Hippocampal formation (tissue), 2 donors: ENCODE measurements at regions not wholly inside any gene's neighbourhood (a gene's known extent, or its start where the extent isn't known, plus 50 kb on each side); places are given as distances from the start of the nearest gene placed in this dataset.
"Not testable (repeated sequence)": the region's sequence is repeated elsewhere in the genome, so short reads cannot be mapped to it uniquely, and the experiment has no call there.

Source experiments
- DNase-seq, 2 donors: peaks; one replicate each; lab custom pipeline; 2025; lab: John Stamatoyannopoulos, UW

DNA sequence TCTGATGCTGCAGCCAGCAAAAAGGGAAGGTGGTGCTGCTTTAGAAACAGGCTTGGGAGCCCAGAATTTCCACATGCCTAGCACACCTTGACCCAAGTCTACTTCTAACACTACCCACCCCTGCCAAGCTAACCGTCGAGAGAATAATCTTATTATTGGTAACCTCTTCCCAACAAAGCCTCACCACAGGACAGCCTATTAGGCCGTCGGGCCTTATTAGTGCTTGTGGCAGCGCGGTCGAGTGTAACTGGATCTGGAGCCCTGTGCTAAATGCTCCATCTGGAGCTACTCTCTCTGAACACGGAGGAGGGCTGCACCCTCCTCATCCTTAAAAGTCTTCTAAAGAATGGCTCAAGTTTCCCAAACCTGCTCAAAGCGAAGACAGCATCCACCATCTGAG, 165.5 kb upstream of the NFIA start:
- no peak for DNase-seq

GRCh38 chr1:60916199-60916598, 166.2 kb upstream of the NFIA start:
- no peak for DNase-seq

DNA sequence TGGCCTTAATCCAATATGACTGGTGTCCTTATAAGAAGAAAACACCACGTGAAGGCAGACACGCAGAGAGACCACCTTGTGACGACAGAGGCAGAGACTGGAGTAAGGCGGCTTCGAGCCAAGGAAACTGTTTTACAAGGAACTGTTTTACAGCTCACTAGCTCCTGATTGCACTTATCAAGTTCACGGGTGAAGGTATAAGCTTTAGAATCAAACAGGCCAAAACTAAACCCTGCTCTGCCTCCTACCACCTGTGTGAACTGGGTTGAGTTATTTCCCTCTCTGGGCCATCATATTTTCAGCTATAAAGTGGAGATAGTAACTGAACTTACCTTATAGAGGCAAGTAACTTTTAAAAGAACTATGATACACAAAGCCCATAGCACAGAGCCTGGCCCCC, 166.9 kb upstream of the NFIA start:
- no peak for DNase-seq

DNA sequence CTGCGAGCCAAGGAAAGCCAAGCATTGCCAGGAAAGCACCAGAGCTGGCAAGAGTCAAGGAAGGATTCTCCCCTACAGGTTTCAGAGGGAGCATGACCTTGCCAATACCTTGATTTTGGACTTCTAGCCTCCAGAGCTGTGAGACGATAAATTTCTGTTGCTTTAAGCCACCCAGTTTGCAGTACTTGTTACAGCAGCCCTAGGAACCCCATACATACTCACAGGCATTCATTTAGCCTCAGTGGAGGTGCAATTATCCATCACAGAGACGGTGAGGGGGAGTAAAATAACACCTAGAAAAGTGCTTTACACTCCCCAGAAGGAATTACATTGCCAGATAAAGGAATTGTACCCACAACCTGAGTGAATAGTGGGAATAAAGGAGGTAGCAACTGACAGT, 167.4 kb upstream of the NFIA start:
- DNase-seq = no peak

DNA sequence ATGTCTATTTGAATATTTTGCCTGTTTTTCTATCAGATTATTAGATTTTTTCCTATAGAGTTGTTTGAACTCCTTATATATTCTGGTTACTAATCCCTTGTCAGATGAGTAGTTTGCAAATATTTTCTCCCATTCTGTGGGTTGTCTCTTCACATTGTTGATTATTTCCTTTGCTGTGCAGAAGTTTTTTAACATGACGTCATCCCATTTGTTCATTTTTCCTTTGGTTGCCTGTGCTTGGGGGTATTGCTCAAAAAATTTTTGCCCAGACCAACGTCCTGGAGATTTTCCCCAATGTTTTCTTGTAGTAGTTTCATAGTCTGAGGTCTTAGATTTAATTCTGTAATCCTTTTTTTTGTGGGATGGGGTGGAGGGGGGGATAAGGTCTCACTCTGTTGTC, 168.7 kb upstream of the NFIA start:
- DNase-seq = not testable (repeated sequence)

GRCh38 chr1:60913039-60913438, 169.3 kb upstream of the NFIA start:
- no peak for DNase-seq

DNA sequence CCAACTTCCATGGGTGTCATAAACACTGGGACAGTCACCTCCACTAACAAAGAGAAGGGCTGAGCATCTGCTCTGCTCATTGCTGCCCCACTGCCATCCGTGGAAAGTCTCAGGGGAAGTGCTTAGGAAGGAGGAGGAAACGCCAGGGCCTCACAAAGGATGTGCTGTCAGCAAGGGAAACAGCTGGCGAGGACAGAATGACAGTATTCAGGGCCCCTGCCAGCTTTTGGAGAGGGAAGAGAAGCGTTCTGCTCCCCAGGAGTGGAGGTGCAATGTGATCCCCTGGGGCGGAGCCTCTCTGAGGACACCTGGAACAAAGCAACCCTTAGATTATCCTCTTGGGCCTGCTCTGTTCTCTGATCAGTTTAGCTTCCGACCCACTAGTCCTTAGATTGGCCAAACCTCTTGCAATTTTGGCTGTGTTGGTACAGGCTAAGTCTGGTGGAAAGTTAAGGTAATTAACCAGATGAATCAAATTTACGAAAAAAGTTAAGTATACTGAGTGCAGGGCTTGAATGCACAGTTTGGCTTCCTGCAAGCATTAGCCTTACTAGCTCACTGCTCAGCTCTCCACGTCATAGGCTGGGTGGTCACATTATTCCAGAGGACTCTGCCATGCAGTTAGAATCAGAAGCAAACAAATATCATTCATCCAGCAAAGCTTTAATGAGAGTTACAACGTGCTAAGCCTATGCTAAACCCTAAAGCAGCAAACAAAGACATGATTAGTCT, 170.2 kb upstream of the NFIA start:
- no peak for DNase-seq

GRCh38 chr1:60908159-60908558, 174.2 kb upstream of the NFIA start:
- no peak for DNase-seq

DNA sequence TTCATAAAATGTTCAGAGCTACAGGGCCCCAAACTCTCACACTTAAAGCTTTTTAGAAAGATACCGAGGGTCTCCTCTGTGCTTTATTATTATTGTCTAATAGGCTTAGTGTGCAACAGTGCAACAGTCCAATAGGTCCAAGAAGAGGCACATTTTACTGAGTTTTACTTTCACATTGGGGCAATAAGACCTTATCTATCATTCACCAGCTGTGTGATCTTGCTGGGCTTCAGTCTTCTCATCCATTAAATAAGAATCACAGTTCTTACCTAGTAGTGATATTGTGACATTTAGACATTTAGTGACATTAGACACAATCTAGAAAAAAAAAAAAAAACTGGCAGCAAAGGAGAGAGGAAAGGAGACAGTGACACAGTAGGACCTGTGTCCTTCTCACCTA, 175.8 kb upstream of the NFIA start:
- no peak for DNase-seq

DNA sequence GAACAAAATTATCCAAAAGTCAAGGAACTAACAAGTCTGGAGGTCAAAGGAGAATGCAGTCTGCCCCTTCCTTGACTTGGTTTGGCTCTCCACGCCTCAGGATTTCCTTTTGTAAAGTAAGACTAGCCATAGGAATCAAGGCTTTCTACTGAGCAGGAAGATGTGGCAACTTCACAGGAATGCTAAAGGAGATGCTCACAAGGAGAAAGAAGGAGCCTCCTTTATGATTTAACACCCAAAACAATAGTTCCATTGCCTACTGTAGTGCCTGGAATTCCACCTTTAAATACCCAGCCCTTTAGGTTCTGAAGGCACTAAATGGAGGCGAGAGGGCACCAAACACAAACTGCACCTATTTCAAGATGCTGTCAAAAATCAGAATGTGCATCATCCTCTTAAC, 176.3 kb upstream of the NFIA start:
- DNase-seq = no peak

DNA sequence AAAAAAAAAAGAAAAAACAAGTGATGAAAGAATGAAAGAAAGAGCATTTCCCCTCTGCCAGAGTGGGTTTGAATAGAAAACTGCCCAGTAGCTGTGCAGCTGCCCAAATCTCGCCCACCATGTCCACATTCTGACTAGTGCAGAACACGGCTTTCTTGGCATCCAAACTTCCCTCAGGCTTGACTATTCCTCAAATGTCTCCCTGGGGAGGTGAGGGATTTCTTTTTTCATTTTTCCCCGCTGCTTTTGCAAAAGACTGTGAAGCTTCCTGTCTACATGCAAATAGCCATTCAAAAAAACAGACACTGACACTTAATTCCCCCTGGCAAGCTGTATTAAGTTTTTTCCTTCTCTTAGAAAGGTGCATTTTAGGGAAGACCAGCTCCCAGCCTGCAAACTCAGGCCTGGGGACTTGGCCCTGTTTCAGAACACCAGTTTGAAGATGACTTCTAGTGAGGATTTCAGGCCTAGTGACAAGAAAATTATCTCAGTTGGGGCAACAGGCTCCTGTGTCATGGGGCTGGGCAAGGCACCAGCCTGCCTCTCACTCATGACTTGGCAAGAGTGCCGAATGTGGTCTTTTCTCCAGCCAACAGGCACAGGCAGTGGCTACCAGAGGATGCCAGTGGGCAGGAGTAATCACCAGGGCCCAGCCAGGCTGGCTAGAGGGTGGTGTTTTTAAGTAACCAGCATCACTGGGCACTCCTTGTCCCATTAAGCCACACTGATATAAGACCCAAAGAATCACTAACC, 178.1 kb upstream of the NFIA start:
- DNase-seq = no peak

DNA sequence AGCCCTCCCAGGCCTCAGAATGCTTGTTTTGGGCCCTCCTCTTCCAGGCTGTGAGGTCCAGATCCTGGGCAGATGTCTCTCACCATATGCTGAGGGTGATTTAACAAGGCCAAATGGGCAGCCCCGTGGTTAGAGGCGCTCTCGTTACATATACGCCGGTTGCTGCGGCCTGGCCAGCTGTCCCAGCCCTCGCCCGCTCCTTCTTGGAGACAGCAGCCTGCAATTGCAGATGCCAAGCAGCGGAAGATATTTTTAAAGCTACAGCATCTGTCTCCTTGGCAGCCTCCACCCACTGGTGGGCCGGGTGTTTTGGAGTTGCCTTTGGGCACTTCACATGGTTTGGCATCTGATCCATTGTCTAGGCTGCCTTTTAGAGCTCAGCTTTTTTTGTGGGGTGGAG, 178.8 kb upstream of the NFIA start:
- peak; percentile 34 to 53 for DNase-seq

DNA sequence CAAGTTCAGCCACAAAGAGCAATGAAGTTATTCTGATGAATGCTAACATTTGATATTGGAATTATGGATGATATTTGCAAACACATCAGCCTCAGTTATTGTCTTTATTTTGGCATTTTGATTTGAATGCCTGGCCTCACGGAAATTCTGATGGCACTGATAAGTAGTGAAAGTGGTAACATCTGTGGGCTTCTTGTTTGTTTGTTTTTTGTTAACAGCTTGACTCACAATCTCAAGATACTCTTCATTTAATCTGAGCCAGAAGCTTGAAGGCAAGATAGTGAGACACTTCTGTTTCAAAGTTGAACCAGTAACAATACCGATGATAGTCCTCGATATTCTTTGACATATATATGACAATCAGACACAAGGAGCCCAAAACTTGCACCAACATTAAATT, 182.9 kb upstream of the NFIA start:
- DNase-seq = no peak

- DNase-seq = no peak
Measured at GRCh38 chr1:60898987-60899386, 183.4 kb upstream of the NFIA start.

DNA sequence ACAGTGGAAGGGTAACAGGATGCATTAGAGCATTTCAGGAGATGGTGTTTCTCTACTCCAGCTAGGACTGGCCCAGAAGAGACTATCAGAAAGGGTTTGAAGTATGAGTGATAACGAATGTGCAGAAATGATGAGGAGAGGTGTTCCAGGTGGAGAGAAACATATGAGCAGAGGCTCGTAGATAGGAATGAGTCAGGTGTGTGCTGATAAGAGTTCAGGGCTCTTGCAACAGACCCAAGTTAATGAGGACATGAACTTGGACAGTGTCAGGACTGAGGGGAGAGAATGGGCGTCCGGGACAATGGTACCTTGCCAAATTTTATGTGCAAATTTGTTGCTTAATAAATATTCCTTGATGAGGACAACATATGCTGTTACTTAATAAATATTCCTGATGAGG, 183.9 kb upstream of the NFIA start:
- DNase-seq = no peak

DNA sequence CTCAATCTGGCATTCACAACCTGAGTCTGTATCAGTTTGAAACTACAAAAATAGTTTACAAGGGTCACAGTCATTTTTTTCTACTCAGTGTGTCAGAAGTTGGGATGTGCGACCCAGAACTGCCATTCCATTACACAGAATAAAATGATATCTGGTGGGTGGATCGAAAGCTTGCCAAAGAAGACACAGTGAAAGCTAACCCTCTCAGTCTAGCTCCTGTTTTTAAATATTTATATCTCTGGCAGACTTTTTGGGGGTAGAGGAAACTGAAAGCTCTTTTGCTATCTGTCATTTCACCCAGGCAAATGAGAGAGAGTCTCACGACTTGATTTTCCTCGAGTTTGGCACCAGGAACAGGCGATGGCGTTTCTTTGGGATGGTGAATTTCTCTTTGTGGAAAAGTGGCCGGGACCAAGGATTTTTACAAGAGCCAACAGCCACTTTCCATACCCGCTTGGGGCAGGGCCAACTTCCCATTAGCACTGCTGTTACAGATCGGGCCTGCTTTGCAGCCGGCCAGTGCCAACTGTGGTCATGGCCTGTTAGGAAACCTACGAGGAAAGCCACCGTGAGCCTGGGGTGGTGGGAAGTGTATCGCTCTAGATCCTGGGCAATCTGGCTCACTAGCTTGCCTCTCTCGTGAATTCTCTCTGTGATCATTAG, 185.5 kb upstream of the NFIA start:
- DNase-seq = no peak

- DNase-seq = no peak
Measured at GRCh38 chr1:60895701-60896100, 186.7 kb upstream of the NFIA start.

GRCh38 chr1:60895252-60895651, 187.1 kb upstream of the NFIA start:
- DNase-seq = no peak

- DNase-seq = no peak
Measured at GRCh38 chr1:60894741-60895140, 187.6 kb upstream of the NFIA start.

DNA sequence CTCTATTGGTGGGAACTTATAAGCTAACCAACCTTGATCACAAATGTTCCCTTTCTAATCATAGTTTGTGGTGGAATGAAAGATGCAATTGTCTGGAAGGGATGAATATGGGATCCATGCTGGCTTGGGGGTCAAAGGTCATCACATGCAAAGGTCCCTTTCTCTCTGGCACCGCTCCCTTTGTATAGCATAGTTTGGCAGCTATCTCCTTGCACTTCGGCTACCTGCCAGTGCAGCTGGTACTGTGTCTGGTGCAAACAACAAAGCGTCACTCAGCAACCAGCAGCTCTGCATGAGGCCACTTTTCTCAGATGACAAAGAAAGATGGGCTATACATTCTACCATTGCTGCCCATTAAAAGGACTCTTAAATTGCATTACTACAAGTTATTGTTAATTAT, 188.2 kb upstream of the NFIA start:
- DNase-seq = no peak

DNA sequence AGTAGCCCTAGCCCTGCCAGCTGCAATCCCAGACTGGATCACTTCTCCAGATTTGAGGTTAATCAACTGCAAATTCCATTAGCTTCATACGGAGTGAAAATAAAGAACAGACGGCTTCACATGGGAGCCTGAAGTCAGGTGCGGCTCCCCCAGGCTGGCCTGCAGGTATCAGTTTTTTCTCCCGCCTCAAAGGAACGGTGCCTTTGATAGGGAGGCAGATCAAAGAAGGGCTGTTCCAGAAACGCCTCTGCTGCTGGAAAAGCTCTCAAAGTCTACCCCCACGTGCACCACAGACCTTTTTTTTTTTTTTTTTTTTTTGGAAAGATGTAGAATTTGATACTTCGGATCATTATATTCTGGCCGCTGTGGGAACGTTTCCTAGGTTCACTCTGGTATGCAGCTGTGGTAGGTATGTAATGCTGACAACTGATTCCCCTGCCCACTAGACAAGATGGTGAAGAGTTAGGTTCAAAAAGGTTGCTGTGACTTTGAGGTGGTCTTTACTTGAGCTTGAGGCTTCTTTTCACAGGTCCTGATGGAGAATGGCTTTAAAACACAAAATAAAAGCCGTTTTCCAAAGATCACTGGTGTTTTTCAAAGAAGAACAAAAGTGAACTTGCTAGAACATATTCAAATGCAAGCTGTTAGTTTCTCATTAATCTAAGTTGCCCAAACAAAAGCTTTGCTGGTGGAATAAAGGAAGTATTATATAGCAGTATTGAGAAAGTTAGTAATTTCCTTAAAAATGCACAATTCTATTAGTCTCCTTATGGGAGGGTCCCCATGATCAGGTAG, 189.0 kb upstream of the NFIA start:
- no peak for DNase-seq

DNA sequence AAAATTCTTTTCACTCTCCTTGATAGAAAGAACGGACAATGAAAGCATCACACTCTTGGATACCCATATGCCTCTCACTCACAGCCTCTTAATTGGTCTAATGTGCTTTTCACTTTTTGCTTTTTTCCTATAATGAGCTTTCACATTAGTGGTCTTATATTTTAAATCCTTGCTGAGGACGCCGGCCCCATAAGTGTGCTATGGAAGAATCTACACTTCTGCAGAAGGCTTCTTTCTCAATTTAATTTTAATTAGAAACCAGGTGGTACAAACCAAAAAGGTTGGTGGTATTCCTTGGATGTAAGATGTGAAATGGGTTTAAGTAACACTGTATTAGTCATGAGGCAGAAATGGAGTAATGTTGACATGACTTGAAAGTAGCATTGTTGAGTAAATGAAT, 190.6 kb upstream of the NFIA start:
- no peak for DNase-seq
